ENCODE measurements at regions not wholly inside any gene's neighbourhood (a gene's known extent, or its start where the extent isn't known, plus 50 kb on each side); places are given as distances from the start of the nearest gene placed in this dataset.
"Not testable (repeated sequence)": the region's sequence is repeated elsewhere in the genome, so short reads cannot be mapped to it uniquely, and the experiment has no call there.

- not testable (repeated sequence) for TF ChIP-seq POLR2A, CTCF (IDR thresholded peaks at IDR 0.05)
These were observed 670.1 kb downstream of the TMEM121 start for GRCh38 chr14:106196459-106196858.
